ENCODE measurements at regions not wholly inside any gene's neighbourhood (a gene's known extent, or its start where the extent isn't known, plus 50 kb on each side); places are given as distances from the start of the nearest gene placed in this dataset.

DNA sequence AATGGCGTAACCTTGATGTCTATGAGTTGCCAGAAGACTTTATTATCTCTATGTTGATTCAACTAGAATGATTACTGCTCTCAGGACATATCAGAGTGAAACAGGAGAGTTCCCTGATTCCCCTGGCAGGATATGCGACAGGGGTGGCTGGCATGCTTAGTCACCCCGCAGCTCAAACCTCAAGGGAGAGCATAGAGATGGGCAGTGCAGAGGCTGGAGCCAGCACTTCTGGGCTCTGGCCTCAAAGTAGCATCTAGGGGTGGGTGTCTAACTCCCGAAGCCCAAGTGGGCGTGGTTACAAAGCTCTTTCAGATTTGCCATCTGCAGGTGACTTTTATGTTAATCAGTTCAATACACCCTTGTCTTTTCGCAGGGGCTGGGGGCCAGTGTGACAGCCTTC, 391.6 kb downstream of the ADCYAP1 start:
- TF ChIP-seq, protein P1, sequence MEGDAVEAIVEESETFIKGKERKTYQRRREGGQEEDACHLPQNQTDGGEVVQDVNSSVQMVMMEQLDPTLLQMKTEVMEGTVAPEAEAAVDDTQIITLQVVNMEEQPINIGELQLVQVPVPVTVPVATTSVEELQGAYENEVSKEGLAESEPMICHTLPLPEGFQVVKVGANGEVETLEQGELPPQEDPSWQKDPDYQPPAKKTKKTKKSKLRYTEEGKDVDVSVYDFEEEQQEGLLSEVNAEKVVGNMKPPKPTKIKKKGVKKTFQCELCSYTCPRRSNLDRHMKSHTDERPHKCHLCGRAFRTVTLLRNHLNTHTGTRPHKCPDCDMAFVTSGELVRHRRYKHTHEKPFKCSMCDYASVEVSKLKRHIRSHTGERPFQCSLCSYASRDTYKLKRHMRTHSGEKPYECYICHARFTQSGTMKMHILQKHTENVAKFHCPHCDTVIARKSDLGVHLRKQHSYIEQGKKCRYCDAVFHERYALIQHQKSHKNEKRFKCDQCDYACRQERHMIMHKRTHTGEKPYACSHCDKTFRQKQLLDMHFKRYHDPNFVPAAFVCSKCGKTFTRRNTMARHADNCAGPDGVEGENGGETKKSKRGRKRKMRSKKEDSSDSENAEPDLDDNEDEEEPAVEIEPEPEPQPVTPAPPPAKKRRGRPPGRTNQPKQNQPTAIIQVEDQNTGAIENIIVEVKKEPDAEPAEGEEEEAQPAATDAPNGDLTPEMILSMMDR (IDR thresholded peaks at IDR 0.05), result no peak
- TF ChIP-seq POLR2A (IDR thresholded peaks at IDR 0.05), result no peak

Data from stomach (tissue), 4 donors.